ENCODE measurements at regions not wholly inside any gene's neighbourhood (a gene's known extent, or its start where the extent isn't known, plus 50 kb on each side); places are given as distances from the start of the nearest gene placed in this dataset.
A peak's percentile ranks its signal among the peaks of the same experiment; 100 is the strongest.

DNA sequence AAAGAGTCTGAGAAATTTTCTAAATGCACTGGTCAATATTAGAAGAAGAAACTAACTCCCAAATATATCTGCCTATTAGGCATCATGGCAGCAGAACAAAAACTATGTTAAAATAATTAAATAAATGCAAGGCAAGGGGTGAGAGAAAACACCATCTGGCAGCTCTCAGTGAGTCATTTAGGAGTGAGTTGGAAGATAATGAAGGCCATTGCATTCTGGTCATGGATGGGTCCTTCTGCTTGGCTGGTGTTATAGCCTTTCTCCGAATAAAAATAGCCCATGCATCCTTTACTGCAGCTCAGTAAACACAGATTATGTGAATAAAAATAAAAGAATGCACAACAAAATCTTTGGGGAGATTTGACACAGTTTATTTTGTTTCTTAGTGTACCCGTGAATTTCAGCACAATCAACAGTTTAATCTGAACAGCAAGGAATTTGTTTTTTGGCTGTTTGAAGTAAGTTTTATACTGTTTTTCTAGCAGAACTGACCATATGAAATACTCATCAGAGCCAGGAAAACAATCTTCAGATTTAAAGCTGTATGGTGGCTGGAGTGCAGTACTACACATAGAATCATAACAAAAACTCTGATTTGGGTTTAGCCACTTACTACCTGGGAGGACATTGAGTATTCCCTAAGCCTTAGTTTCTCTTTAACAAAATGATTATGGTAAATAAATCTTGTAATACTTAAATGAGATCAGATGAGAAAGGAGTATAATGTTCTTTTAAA is 225.1 kb upstream of the ITGA4 start:
- Mint-ChIP-seq H3K9me3 (no peaks in the 10 kb centered on the region), H3K36me3 (ENCODE audit: low read depth) (peaks cover 7% of the 10 kb centered on the region), H3K27ac (no peak overlapping the region), H3K27me3 (ENCODE audit: low read depth) (no peaks in the 10 kb centered on the region), H3K4me3 (no peak overlapping the region), H3K4me1 (ENCODE audit: low read depth) (peaks cover 10% of the 10 kb centered on the region)
- CTCF ChIA-PET = interaction anchor here (1.1 kb wide), 1 partner anchor 9 kb away, joined by 3 read pairs; no protein-coding TSS in a partner anchor
- DNase-seq = no peak
- intact Hi-C loops (cut with micrococcal nuclease) = loop anchor here (1.0 kb wide), 1 partner anchor 9 kb away; no protein-coding TSS in a partner anchor

DNA sequence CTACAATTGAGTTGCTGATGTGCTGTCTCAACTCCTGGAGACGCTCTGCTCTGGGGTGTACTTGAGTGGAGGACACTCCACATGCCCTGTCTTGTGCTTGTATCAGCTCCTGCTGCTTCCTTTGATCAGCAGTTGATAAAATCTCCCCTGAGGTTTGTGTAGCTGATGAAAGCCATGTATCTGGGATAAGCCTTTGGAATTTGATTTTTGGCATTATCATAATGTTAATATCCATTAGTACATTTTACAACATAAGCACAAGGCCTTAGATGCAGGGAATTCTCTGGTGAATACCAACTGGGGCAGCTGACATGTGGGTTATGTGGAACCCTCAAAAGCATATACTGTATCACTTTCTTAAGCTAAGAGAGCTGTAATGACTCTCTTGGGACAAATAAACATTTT is 222.7 kb upstream of the ITGA4 start:
- Mint-ChIP-seq H3K36me3 (ENCODE audit: low read depth) (no peaks in the 10 kb centered on the region), H3K4me3 (no peak overlapping the region), H3K4me1 (ENCODE audit: low read depth) (peaks cover 18% of the 10 kb centered on the region), H3K9me3 (no peaks in the 10 kb centered on the region), H3K27me3 (ENCODE audit: low read depth) (no peaks in the 10 kb centered on the region), H3K27ac (no peak overlapping the region)
- no peak for DNase-seq
- CTCF ChIA-PET = interaction anchor here (0.8 kb wide), 1 partner anchor 9 kb away, joined by 4 read pairs; no protein-coding TSS in a partner anchor
- intact Hi-C loops (cut with micrococcal nuclease) = no loop called here

DNA sequence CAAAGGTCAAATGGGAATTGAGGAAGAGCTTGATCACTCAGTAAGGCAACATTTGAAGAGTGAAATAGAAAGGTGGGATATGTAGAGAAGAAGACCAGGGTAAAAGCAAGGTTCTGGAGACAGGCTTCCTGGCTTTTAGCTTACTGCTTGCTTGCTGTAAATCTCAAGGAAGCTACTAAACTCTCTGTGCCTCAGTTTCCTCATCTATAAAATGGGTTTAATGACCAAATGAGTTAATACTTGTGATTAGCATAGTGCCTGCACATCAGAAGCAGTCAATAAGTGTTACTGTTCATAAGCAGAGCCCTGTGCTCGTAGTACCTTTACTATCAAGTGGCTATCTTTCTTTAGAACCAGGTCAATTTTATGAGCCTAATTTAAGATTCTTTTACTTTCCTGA is 222.2 kb upstream of the ITGA4 start:
- peaks cover 19% of the 10 kb centered on the region for H3K4me1 Mint-ChIP-seq (ENCODE audit: low read depth)
- H3K36me3 Mint-ChIP-seq (ENCODE audit: low read depth) = no peaks in the 10 kb centered on the region
- H3K4me3 Mint-ChIP-seq = no peak overlapping the region
- no peaks in the 10 kb centered on the region for H3K9me3 Mint-ChIP-seq
- DNase-seq = no peak
- H3K27me3 Mint-ChIP-seq (ENCODE audit: low read depth) = no peaks in the 10 kb centered on the region
- intact Hi-C loops (cut with micrococcal nuclease) = no loop called here
- CTCF ChIA-PET = interaction anchor here (0.8 kb wide), 1 partner anchor 9 kb away, joined by 4 read pairs; no protein-coding TSS in a partner anchor
- no peak overlapping the region for H3K27ac Mint-ChIP-seq

DNA sequence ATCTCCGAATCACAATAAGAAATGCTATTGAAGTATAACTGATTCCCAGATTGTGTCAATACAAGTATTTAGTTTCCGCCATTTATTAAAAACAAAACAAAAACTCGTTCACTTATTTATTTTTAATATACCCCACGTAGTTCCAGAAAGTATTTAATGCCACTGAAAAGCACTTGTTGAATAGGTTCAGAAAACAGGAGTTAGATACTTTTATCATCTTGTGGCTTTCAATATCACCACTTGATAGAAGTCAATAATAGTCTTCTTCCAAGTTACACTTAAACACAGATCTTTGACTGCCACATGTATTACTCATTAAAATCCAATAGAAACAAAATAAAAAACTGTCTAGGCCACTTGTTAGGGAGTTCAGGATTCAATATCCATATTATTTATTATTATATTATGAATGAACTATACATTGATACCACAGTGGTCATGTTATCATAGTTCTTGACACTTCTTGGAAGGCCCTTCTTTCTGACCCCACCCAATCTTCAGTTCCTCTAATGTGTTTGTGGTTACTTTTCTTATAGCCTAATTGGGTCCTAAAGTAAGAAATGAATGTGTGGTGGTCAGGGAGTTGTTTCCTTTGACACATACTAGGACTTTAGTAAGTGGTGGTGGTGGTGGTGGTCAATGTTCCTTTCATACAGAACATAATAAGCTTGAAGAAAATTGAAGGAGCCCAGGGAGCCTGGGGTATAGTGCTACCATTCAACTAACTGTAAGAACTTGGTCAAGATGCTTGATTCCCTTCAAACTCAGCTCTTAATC is 221.3 kb upstream of the ITGA4 start:
- intact Hi-C loops (cut with micrococcal nuclease) = no loop called here
- Mint-ChIP-seq H3K27me3 (ENCODE audit: low read depth) (no peaks in the 10 kb centered on the region), H3K36me3 (ENCODE audit: low read depth) (no peaks in the 10 kb centered on the region), H3K4me3 (no peak overlapping the region), H3K9me3 (no peaks in the 10 kb centered on the region), H3K27ac (no peak overlapping the region), H3K4me1 (ENCODE audit: low read depth) (peaks cover 21% of the 10 kb centered on the region)
- CTCF ChIA-PET = interaction anchor here (0.5 to 1.2 kb wide), 2 partner anchors 10 to 89 kb away, joined by 3 read pairs; no protein-coding TSS in a partner anchor
- DNase-seq = no peak

DNA sequence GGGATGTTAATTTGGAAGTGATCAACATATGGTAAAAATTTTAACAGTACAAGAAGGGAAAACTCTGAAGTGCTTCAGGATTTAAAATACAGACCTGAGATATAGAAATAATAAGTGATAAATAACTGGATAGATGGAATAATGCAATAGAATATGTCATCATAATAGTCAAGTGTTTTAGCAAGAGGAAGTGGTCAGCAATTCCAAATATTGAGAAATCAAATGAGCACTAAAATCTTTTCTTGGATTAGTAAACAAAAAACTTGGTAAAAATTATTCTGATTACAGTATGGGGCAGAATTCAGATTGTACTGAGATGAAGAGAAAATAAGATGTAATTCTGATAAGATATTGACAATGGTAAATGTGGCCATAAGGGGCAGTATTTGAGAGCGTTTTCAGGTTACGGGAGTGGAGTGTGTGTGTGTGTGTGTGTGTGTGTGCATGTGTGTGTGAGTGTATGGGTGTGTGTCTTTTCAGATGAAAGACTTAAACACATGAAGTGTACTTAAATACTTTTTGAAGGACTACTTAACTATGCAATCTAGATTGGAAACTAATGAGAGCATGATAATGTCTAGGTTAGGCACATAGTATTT is 217.9 kb upstream of the ITGA4 start:
- peak; percentile 24 for DNase-seq
- Mint-ChIP-seq H3K27ac (no peak overlapping the region), H3K9me3 (no peaks in the 10 kb centered on the region), H3K4me3 (no peak overlapping the region), H3K4me1 (ENCODE audit: low read depth) (peaks cover 36% of the 10 kb centered on the region), H3K27me3 (ENCODE audit: low read depth) (no peaks in the 10 kb centered on the region), H3K36me3 (ENCODE audit: low read depth) (no peaks in the 10 kb centered on the region)
- CTCF ChIA-PET = interaction anchor here (1.0 kb wide), 2 partner anchors 17 to 42 kb away, joined by 3 to 4 read pairs; no protein-coding TSS in a partner anchor
- intact Hi-C loops (cut with micrococcal nuclease) = no loop called here

DNA sequence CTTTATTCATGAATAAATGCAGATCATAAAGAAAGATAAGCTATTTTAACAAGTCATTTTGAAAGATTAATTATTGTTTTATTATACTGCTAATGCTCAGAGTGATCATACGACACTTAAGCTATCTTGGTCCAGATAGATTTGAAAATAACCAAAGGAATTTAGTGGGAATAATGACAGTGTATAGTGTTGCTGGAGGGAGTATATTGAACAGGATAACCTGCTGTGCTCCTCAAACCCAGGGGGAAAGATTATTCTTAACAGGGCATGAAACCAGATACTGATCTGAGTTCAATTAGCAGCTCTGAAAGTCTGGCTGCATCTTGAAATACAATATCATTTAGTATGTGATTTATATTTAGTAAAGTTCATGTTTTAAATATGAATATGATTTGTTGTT is 216.3 kb upstream of the ITGA4 start:
- H3K4me1 Mint-ChIP-seq (ENCODE audit: low read depth) = peaks cover 38% of the 10 kb centered on the region
- intact Hi-C loops (cut with micrococcal nuclease) = no loop called here
- CTCF ChIA-PET = interaction anchor here (0.6 to 1.4 kb wide), 4 partner anchors 9 to 140 kb away, joined by 3 read pairs; no protein-coding TSS in a partner anchor
- no peak overlapping the region for H3K4me3 Mint-ChIP-seq
- H3K9me3 Mint-ChIP-seq = no peaks in the 10 kb centered on the region
- H3K27me3 Mint-ChIP-seq (ENCODE audit: low read depth) = no peaks in the 10 kb centered on the region
- no peak overlapping the region for H3K27ac Mint-ChIP-seq
- DNase-seq = no peak
- H3K36me3 Mint-ChIP-seq (ENCODE audit: low read depth) = no peaks in the 10 kb centered on the region

DNA sequence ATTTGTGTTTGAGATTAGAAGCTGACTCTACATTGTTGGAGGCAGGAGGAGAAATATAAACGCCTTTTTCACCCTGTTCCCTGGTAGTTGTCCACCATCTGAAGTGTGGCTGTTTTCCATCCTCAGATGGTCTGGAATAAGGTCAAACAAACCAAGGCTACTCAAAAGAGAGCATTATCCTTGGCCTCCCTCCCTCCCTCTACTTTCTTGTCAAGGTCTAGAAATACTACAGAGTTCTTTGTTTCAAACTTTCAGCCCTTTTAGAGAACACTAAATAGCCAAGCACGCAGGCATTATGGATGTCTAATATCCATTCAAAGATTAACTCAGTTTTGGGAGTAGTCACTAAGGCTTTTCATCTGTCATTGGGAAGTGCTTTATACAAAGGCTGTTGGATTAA is 215.8 kb upstream of the ITGA4 start:
- Mint-ChIP-seq H3K27ac (no peak overlapping the region), H3K36me3 (ENCODE audit: low read depth) (no peaks in the 10 kb centered on the region), H3K4me1 (ENCODE audit: low read depth) (peaks cover 38% of the 10 kb centered on the region), H3K27me3 (ENCODE audit: low read depth) (no peaks in the 10 kb centered on the region), H3K9me3 (no peaks in the 10 kb centered on the region), H3K4me3 (no peak overlapping the region)
- no peak for DNase-seq
- CTCF ChIA-PET = interaction anchor here (0.6 to 1.4 kb wide), 3 partner anchors 9 to 137 kb away, joined by 3 read pairs; no protein-coding TSS in a partner anchor
- intact Hi-C loops (cut with micrococcal nuclease) = no loop called here

DNA sequence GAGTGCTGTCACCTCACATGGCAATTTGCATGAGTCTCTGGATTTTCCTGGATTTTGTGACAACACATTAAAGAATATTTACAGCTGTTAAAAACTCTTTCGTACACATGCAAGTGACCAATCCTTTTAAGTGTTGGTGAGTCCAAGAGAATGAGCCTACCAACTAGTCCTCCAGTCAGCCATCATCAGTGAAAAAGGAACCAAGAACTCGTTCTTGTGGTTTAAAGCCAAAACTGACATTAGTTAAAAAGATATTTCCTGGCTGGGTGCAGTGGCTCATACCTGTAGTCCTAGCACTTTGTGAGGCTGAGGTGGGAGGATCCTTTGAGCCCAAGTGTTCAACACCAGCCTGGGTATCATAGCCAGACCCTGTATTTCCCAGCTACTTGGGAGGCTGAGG is 215.4 kb upstream of the ITGA4 start:
- peaks cover 38% of the 10 kb centered on the region for H3K4me1 Mint-ChIP-seq (ENCODE audit: low read depth)

DNA sequence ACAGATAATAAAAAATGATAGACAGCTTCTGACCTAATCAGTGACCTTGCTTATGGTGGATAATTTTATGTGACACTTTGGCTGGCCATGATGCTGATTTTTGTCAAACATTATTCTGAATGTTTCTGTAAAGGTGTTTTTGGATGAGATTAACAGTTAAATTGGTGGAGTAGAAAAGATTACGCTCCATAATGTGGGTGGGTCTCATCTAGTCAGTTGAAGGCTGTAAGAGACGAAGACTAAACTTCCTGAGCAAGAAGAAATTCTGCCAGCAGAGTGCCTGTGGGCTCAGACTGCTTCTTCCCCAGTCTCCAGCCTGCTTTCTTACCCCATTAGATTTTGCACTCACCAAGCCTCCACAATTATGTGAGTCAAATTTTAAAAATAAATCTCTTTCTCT is 214.9 kb upstream of the ITGA4 start:
- no peaks in the 10 kb centered on the region for H3K27me3 Mint-ChIP-seq (ENCODE audit: low read depth)
- H3K27ac Mint-ChIP-seq = no peak overlapping the region
- CTCF ChIA-PET = no interaction called here
- no peak for DNase-seq
- intact Hi-C loops (cut with micrococcal nuclease) = loop anchor here (1.0 kb wide), 1 partner anchor 17 kb away; no protein-coding TSS in a partner anchor
- H3K9me3 Mint-ChIP-seq = no peaks in the 10 kb centered on the region
- no peak overlapping the region for H3K4me3 Mint-ChIP-seq
- peaks cover 1% of the 10 kb centered on the region for H3K36me3 Mint-ChIP-seq (ENCODE audit: low read depth)
- peaks cover 38% of the 10 kb centered on the region for H3K4me1 Mint-ChIP-seq (ENCODE audit: low read depth)

More for the DNA sequence above, 215.4 kb upstream of the ITGA4 start:
- H3K27ac Mint-ChIP-seq = no peak overlapping the region
- no peaks in the 10 kb centered on the region for H3K9me3 Mint-ChIP-seq
- no peaks in the 10 kb centered on the region for H3K36me3 Mint-ChIP-seq (ENCODE audit: low read depth)
- CTCF ChIA-PET = interaction anchor here (1.2 kb wide), 1 partner anchor 137 kb away, joined by 3 read pairs; no protein-coding TSS in a partner anchor
- no peaks in the 10 kb centered on the region for H3K27me3 Mint-ChIP-seq (ENCODE audit: low read depth)
- peak; percentile 49 for DNase-seq
- H3K4me3 Mint-ChIP-seq = no peak overlapping the region
- intact Hi-C loops (cut with micrococcal nuclease) = loop anchor here (1.0 kb wide), 1 partner anchor 16 kb away; no protein-coding TSS in a partner anchor

DNA sequence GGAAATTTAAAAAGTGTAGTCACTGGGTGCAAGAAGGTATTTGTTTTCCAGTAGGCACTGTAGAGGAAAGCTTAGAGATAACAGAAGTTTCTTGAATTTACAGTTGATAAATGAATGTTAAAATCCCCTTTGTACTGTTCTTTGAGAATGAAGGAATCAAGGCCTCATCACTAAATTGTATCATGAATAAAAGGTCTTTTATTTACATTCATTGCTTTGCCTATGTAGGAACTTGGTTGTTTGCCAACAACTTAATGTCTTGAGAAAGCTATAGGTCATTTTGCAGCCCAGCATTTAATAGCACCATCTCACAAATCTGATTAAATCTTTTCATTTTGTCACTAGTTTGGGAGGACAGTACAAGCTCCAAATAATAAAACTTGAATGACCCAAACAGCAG is 213.9 kb upstream of the ITGA4 start:
- no peak overlapping the region for H3K27ac Mint-ChIP-seq
- no peaks in the 10 kb centered on the region for H3K9me3 Mint-ChIP-seq
- peaks cover 40% of the 10 kb centered on the region for H3K4me1 Mint-ChIP-seq (ENCODE audit: low read depth)
- DNase-seq = no peak
- intact Hi-C loops (cut with micrococcal nuclease) = no loop called here
- peaks cover 1% of the 10 kb centered on the region for H3K36me3 Mint-ChIP-seq (ENCODE audit: low read depth)
- H3K4me3 Mint-ChIP-seq = no peak overlapping the region
- H3K27me3 Mint-ChIP-seq (ENCODE audit: low read depth) = no peaks in the 10 kb centered on the region
- CTCF ChIA-PET = interaction anchor here (0.7 to 1.7 kb wide), 2 partner anchors 9 to 217 kb away, joined by 3 to 4 read pairs; no protein-coding TSS in a partner anchor

DNA sequence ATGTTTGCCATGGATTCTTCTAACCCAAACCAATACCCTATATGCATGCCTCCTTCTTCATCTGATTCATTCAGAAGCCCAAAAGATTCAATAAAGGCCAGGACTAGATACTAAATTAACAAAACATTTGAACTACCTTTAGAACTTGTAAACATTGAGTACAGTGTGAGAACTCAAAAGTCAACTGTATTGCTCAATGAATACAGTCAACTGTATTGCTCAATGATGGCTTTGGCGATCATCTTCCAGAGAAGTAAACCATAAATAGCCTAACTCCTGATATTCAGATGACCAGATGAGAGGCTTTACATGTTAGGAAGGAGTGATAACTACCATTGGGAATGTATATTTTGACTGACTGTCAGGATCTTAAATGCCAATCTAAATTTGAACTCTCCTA is 206.5 kb upstream of the ITGA4 start:
- Mint-ChIP-seq H3K9me3 (no peaks in the 10 kb centered on the region), H3K4me1 (ENCODE audit: low read depth) (peaks cover 22% of the 10 kb centered on the region)

More for the DNA sequence above, 206.5 kb upstream of the ITGA4 start:
- CTCF ChIA-PET = no interaction called here
- no peak for DNase-seq
- intact Hi-C loops (cut with micrococcal nuclease) = no loop called here
- Mint-ChIP-seq H3K27me3 (ENCODE audit: low read depth) (no peaks in the 10 kb centered on the region), H3K27ac (no peak overlapping the region), H3K4me3 (no peak overlapping the region), H3K36me3 (ENCODE audit: low read depth) (peaks cover 1% of the 10 kb centered on the region)

Data from activated naive CD4-positive, alpha-beta T cell treated with anti-CD3 and anti-CD28 coated beads for 36 hours (primary cell).